ENCODE measurements at regions not wholly inside any gene's neighbourhood (a gene's known extent, or its start where the extent isn't known, plus 50 kb on each side); places are given as distances from the start of the nearest gene placed in this dataset.

DNA sequence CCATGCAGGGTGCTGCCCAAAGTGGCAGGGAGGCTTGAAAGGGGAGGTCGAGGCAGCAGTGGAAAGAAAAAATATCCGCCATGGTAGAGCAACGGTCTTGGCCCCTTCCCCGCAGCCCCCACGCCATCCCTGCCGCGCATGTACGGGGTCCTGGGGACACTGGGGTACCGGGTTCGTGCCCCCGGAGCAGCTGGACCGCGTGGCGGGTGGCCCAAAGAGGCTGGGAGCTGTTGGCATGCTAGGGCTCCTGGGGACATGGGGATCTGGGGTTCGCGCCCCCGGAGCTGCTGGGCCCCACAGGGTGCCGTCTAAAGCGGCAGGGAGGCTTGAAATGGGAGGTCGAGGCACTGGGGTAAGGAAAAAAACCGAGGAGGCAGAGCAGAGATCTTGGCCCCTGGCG lies 316.5 kb downstream of the ALG10 start:
- H3K9me3 Mint-ChIP-seq, result no peaks in the 10 kb centered on the region
- ATAC-seq (ENCODE audit: low read depth), result no peak

DNA sequence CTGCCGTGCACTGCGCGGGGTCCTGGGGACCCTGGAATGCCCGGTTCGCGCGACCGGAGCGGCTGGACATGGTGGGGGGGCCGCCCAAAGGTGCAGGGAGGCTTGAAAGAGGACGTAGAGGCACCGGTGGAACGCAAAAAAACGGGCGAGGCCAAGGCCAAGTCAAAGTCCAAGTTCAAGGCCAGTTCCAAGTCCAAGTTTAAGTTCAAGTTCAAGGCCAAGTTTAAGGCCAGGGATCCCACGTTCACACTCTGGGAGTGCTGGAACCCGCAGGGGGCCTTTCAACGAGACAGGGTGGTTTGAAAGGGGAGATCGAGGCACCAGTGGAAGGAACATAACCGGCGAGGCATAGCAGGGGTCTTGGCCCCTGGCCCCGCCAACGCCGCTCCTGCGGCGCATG lies 317.6 kb downstream of the ALG10 start:
- TF ChIP-seq, protein P1, sequence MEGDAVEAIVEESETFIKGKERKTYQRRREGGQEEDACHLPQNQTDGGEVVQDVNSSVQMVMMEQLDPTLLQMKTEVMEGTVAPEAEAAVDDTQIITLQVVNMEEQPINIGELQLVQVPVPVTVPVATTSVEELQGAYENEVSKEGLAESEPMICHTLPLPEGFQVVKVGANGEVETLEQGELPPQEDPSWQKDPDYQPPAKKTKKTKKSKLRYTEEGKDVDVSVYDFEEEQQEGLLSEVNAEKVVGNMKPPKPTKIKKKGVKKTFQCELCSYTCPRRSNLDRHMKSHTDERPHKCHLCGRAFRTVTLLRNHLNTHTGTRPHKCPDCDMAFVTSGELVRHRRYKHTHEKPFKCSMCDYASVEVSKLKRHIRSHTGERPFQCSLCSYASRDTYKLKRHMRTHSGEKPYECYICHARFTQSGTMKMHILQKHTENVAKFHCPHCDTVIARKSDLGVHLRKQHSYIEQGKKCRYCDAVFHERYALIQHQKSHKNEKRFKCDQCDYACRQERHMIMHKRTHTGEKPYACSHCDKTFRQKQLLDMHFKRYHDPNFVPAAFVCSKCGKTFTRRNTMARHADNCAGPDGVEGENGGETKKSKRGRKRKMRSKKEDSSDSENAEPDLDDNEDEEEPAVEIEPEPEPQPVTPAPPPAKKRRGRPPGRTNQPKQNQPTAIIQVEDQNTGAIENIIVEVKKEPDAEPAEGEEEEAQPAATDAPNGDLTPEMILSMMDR (IDR thresholded peaks at IDR 0.05), result no peak
- no peak overlapping the region for H3K27ac Mint-ChIP-seq
- no peaks in the 10 kb centered on the region for H3K4me1 Mint-ChIP-seq

More for the DNA sequence above, 316.5 kb downstream of the ALG10 start:
- CTCF ChIA-PET, result no interaction called here
- TF ChIP-seq, protein P1 (IDR thresholded peaks at IDR 0.05), result no peak
- POLR2A ChIA-PET, result no interaction called here
- H3K4me1 Mint-ChIP-seq, result no peaks in the 10 kb centered on the region
- DNase-seq, result no peak
- H3K27me3 Mint-ChIP-seq, result no peaks in the 10 kb centered on the region
- H3K27ac Mint-ChIP-seq, result no peak overlapping the region
- no peaks in the 10 kb centered on the region for H3K36me3 Mint-ChIP-seq (ENCODE audit: low read depth)
- intact Hi-C loops (cut with micrococcal nuclease), result no loop called here
- H3K4me3 Mint-ChIP-seq, result no peak overlapping the region

DNA sequence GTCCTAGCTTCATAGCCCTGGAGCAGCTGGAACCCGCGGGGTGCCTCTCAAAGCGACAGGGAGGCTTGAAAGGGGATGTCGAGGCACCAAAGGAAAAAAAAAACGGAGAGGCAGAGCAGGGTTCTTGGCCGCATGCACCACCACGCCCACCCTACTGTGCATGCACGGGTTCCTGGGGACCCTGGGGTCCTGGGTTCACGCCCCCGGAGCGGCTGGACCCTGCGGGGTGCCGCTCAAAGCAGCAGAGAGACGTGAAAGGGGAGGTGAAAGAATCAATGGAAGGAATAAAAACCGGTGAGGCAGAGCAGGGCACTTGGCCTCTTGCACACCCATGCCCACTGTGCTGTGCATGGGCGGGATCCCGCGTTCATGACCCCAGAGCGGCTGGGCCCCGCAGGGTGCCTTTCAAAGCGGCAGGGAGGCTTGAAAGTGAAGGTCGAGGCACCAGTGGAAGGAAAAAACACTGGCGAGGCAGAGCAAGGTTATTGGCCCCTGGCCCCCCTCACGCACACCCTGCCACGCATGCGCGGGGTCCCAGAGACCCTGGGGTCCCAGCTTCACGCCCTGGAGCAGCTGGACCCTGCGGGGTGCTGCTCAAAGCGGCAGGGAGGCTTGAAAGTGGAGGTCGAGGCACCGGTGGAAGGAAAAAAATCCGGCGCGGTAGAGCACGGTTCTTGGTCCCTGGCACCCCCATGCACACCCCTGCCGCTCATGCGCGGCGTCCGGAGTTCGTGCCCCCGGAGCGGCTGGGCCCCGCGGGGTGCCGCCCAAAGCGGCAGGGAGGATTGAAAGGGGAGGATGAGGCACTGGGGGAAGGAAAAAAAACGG lies 318.5 kb downstream of the ALG10 start:
- no peak for DNase-seq
- H3K4me3 Mint-ChIP-seq, result no peak overlapping the region
- no peaks in the 10 kb centered on the region for H3K4me1 Mint-ChIP-seq
- no peaks in the 10 kb centered on the region for H3K27me3 Mint-ChIP-seq
- TF ChIP-seq, protein P1 (IDR thresholded peaks at IDR 0.05), result no peak
- POLR2A ChIA-PET, result no interaction called here
- intact Hi-C loops (cut with micrococcal nuclease), result no loop called here
- H3K27ac Mint-ChIP-seq, result no peak overlapping the region
- ATAC-seq (ENCODE audit: low read depth), result no peak
- CTCF ChIA-PET, result no interaction called here
- no peaks in the 10 kb centered on the region for H3K9me3 Mint-ChIP-seq
- no peaks in the 10 kb centered on the region for H3K36me3 Mint-ChIP-seq (ENCODE audit: low read depth)

More for the DNA sequence above, 317.6 kb downstream of the ALG10 start:
- H3K4me3 Mint-ChIP-seq, result no peak overlapping the region
- no peak for DNase-seq
- ATAC-seq (ENCODE audit: low read depth), result no peak
- intact Hi-C loops (cut with micrococcal nuclease), result no loop called here
- no peaks in the 10 kb centered on the region for H3K36me3 Mint-ChIP-seq (ENCODE audit: low read depth)
- CTCF ChIA-PET, result no interaction called here
- POLR2A ChIA-PET, result no interaction called here
- no peaks in the 10 kb centered on the region for H3K27me3 Mint-ChIP-seq
- H3K9me3 Mint-ChIP-seq, result no peaks in the 10 kb centered on the region

DNA sequence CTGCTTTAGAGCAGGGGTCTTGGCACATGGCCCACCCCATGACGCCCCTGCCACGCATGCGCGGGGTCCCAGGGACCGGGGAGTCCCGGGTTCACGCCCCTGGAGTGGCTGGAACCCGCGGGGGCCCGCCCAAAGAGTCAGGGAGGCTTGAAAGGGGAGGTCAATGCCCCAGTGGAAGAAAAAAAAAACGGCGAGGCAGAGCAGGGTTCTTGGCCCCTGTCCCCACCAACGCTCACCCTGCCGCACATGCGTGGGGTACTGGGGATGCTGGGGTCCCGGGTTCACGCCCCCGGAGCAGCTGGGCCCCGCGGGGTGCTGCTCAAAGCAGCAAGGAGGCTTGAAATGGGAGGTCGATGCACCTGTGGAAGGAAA lies 319.1 kb downstream of the ALG10 start:
- Mint-ChIP-seq H3K27me3 (no peaks in the 10 kb centered on the region), H3K36me3 (ENCODE audit: low read depth) (no peaks in the 10 kb centered on the region), H3K27ac (no peak overlapping the region), H3K4me1 (no peaks in the 10 kb centered on the region), H3K9me3 (no peaks in the 10 kb centered on the region), H3K4me3 (no peak overlapping the region)
- no peak for ATAC-seq (ENCODE audit: low read depth)
- intact Hi-C loops (cut with micrococcal nuclease), result no loop called here
- DNase-seq, result no peak
- ChIA-PET POLR2A (no interaction called here), CTCF (no interaction called here)
- TF ChIP-seq, protein P1 (IDR thresholded peaks at IDR 0.05), result no peak

DNA sequence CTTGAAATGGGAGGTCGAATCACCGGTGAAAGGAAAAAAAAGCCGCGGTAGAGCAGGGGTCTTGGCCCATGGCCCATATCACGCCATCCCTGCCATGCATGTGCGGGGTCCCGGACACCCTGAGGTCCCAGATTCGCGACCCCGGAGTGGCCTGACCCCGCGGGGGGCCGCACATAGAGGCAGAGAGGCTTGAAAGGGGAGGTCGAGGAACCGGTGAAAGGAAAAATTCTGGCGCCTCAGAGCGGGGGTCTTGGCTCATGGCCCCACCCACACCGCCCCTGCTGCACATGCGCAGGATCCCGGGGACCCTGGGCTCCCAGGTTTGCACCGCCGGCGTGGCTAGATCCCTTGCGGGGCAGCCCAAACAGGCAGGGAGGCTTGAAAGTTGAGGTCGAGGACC lies 319.8 kb downstream of the ALG10 start:
- no peak for ATAC-seq (ENCODE audit: low read depth)
- H3K27me3 Mint-ChIP-seq, result no peaks in the 10 kb centered on the region
- H3K27ac Mint-ChIP-seq, result no peak overlapping the region
- H3K36me3 Mint-ChIP-seq (ENCODE audit: low read depth), result no peaks in the 10 kb centered on the region
- CTCF ChIA-PET, result no interaction called here
- intact Hi-C loops (cut with micrococcal nuclease), result no loop called here
- H3K9me3 Mint-ChIP-seq, result no peaks in the 10 kb centered on the region
- TF ChIP-seq, protein P1 (IDR thresholded peaks at IDR 0.05), result no peak
- no peak for DNase-seq
- POLR2A ChIA-PET, result no interaction called here
- no peaks in the 10 kb centered on the region for H3K4me1 Mint-ChIP-seq
- H3K4me3 Mint-ChIP-seq, result no peak overlapping the region

All from activated B cell treated with CpG ODN at 0.5 μM for 24 hours (primary cell).